ENCODE measurements at regions not wholly inside any gene's neighbourhood (a gene's known extent, or its start where the extent isn't known, plus 50 kb on each side); places are given as distances from the start of the nearest gene placed in this dataset.
"Not testable (repeated sequence)": the region's sequence is repeated elsewhere in the genome, so short reads cannot be mapped to it uniquely, and the experiment has no call there.

- H3K4me1 Mint-ChIP-seq, H3K9me3 Mint-ChIP-seq, H3K27ac Mint-ChIP-seq, H3K4me3 Mint-ChIP-seq, H3K36me3 Mint-ChIP-seq, DNase-seq, H3K27me3 Mint-ChIP-seq: not testable (repeated sequence)
- CTCF ChIA-PET: interaction anchor here (0.7 to 1.1 kb wide), 2 partner anchors 27 to 34 kb away, joined by 3 to 4 read pairs; no protein-coding TSS in a partner anchor
Observed at GRCh38 chr4:102397056-102397455, 51.8 kb upstream of the SLC39A8 start.

GRCh38 chr4:102399021-102399420, 53.7 kb upstream of the SLC39A8 start:
- Mint-ChIP-seq H3K27me3 (no peaks in the 10 kb centered on the region), H3K36me3 (no peaks in the 10 kb centered on the region), H3K4me1 (no peaks in the 10 kb centered on the region), H3K9me3 (no peaks in the 10 kb centered on the region), H3K27ac (no peak overlapping the region), H3K4me3 (no peak overlapping the region)
- CTCF ChIA-PET: no interaction called here
- no peak for DNase-seq

GRCh38 chr4:102400898-102401297, 55.6 kb upstream of the SLC39A8 start:
- Mint-ChIP-seq H3K4me1 (no peaks in the 10 kb centered on the region), H3K27ac (no peak overlapping the region), H3K9me3 (no peaks in the 10 kb centered on the region), H3K4me3 (no peak overlapping the region), H3K36me3 (no peaks in the 10 kb centered on the region), H3K27me3 (peaks cover 3% of the 10 kb centered on the region)
- CTCF ChIA-PET: no interaction called here
- DNase-seq: no peak

GRCh38 chr4:102402223-102402622, 56.9 kb upstream of the SLC39A8 start:
- H3K9me3 Mint-ChIP-seq: no peaks in the 10 kb centered on the region
- H3K4me1 Mint-ChIP-seq: no peaks in the 10 kb centered on the region
- peaks cover 3% of the 10 kb centered on the region for H3K27me3 Mint-ChIP-seq
- no peak overlapping the region for H3K4me3 Mint-ChIP-seq
- no peak overlapping the region for H3K27ac Mint-ChIP-seq
- DNase-seq: no peak
- no peaks in the 10 kb centered on the region for H3K36me3 Mint-ChIP-seq
- CTCF ChIA-PET: no interaction called here

GRCh38 chr4:102403116-102403515, 57.8 kb upstream of the SLC39A8 start:
- Mint-ChIP-seq H3K27ac (no peak overlapping the region), H3K4me1 (no peaks in the 10 kb centered on the region), H3K9me3 (no peaks in the 10 kb centered on the region), H3K27me3 (peaks cover 3% of the 10 kb centered on the region), H3K36me3 (no peaks in the 10 kb centered on the region), H3K4me3 (no peak overlapping the region)
- DNase-seq: no peak
- CTCF ChIA-PET: no interaction called here

GRCh38 chr4:102404431-102404969, 59.2 kb upstream of the SLC39A8 start:
- CTCF ChIA-PET: no interaction called here
- H3K4me3 Mint-ChIP-seq: no peak overlapping the region
- DNase-seq: no peak
- H3K27ac Mint-ChIP-seq: no peak overlapping the region
- H3K4me1 Mint-ChIP-seq: no peaks in the 10 kb centered on the region
- no peaks in the 10 kb centered on the region for H3K36me3 Mint-ChIP-seq
- H3K27me3 Mint-ChIP-seq: peaks cover 3% of the 10 kb centered on the region
- no peaks in the 10 kb centered on the region for H3K9me3 Mint-ChIP-seq

DNA sequence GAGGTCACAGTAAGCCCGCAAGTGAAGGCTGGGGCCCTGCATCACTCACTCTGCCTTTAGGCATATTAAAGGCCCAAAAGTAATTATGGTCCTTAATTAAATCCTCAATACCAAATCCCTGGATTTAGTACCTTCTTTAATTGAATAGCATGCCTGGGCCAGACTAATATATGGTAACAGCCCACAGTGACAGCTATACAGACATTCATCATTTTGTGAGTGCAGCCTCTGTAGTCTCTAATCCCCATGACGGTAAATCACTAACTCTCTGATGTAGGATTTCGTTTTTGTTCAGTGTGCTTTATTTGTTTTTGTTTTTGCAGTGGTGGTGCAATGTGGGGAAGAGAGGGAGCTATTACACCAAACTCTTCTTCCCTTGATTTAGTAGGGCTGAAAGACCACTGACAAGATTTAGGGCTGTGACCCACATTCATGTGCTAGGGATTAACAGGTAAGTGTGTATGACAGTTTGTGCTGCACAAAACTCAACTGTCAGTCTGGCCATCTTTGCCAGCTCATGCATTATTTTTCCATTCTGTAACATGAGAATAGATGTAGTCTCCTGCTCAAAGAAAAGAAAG, 60.6 kb upstream of the SLC39A8 start:
- Mint-ChIP-seq H3K36me3 (no peaks in the 10 kb centered on the region), H3K4me1 (no peaks in the 10 kb centered on the region), H3K27me3 (peaks cover 3% of the 10 kb centered on the region), H3K9me3 (peaks cover under 1% of the 10 kb centered on the region), H3K4me3 (no peak overlapping the region), H3K27ac (no peak overlapping the region)
- CTCF ChIA-PET: no interaction called here
- DNase-seq: no peak

GRCh38 chr4:102410884-102411283, 65.6 kb upstream of the SLC39A8 start:
- H3K4me1 Mint-ChIP-seq, H3K4me3 Mint-ChIP-seq, DNase-seq, CTCF ChIA-PET, H3K27ac Mint-ChIP-seq, H3K9me3 Mint-ChIP-seq, H3K36me3 Mint-ChIP-seq, H3K27me3 Mint-ChIP-seq: not testable (repeated sequence)

DNA sequence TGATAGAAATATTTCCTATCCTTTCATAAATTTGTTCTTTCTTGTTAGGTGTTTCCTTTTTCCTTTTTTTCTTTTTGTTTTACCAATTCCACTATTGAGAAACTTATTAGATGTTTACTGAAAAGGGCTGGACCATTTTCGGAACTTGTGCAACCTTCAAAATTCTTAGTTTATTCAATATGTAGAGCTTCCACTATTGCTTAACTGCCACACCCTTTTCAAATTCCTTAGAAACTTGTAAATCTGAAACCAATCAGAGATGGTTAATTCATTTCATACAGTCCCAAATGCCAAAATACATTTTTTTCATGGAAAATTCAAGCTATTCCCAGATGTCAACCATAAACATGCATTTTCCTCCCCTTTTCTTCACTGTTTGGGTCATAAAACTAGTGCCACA, 66.1 kb upstream of the SLC39A8 start:
- H3K4me3 Mint-ChIP-seq: no peak overlapping the region
- peaks cover 1% of the 10 kb centered on the region for H3K9me3 Mint-ChIP-seq
- no peaks in the 10 kb centered on the region for H3K36me3 Mint-ChIP-seq
- CTCF ChIA-PET: no interaction called here
- H3K4me1 Mint-ChIP-seq: no peaks in the 10 kb centered on the region
- no peak for DNase-seq
- H3K27me3 Mint-ChIP-seq: peaks cover 4% of the 10 kb centered on the region
- no peak overlapping the region for H3K27ac Mint-ChIP-seq

GRCh38 chr4:102416765-102417164, 71.5 kb upstream of the SLC39A8 start:
- CTCF ChIA-PET: interaction anchor here (1.0 kb wide), 1 partner anchor 15 kb away, joined by 3 read pairs; no protein-coding TSS in a partner anchor
- DNase-seq: no peak
- Mint-ChIP-seq H3K4me1 (no peaks in the 10 kb centered on the region), H3K4me3 (no peak overlapping the region), H3K27me3 (peaks cover 4% of the 10 kb centered on the region), H3K27ac (no peak overlapping the region), H3K9me3 (no peaks in the 10 kb centered on the region), H3K36me3 (no peaks in the 10 kb centered on the region)

DNA sequence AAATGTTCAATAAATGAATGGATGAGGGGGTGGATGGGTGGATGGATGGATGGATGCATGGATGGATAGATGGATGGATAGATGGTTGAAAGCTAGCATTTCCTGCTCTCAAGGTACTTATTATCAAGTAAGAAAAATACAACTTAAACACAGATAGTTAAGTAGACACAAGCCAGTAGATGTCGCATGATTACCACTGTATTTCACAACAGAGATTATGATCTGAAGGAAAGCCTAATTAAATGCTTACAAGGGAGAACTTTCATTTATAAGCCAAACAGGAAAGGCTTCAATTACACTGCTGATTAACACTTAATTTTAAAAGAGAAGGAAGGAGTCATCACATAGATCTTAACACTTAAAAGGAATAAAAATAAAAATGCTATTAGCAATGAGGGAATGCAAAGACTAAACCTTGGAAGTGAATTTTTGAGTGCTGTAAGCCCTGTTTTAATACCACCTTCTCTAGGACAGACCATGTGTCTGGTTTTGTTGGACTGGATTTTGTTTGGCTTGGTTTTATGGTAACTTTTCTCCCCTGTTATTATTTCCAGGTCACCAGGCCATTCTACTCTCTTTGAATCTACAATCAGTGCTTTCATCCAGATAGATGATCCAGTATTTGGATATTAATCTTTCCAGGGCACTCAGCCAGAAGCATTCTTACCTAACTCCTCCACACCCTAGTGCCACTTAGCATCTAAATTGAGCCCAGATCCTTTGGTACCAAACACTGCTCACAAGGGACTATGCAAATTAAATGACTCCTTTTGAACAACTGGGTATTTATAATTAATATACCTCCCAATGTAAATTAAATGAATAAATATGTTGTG, 75.5 kb upstream of the SLC39A8 start:
- DNase-seq: no peak
- H3K9me3 Mint-ChIP-seq: no peaks in the 10 kb centered on the region
- no peaks in the 10 kb centered on the region for H3K27me3 Mint-ChIP-seq
- H3K36me3 Mint-ChIP-seq: no peaks in the 10 kb centered on the region
- no peak overlapping the region for H3K4me3 Mint-ChIP-seq
- H3K4me1 Mint-ChIP-seq: peaks cover 10% of the 10 kb centered on the region
- H3K27ac Mint-ChIP-seq: no peak overlapping the region
- CTCF ChIA-PET: interaction anchor here (1.0 to 1.2 kb wide), 2 partner anchors 70 to 122 kb away, joined by 3 read pairs; no protein-coding TSS in a partner anchor

DNA sequence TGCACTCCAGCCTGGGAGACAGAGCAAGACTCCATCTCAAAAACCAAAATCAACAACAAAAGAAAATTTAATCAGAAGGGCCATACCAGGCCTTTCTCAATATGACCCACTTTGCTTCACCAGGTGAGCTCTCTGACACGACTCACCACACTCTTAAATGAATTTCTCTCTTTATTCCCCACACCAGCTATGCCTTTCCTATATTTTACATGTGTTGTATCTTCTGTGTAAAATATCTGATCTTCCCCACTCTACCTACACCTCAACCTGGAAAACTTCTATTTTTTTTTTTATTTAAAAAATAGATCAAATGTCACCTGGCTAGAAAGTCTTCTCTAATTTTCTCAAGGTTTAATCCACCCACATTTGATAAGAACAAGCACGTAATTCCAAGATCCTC, 77.6 kb upstream of the SLC39A8 start:
- Mint-ChIP-seq H3K36me3 (no peaks in the 10 kb centered on the region), H3K4me1 (peaks cover 10% of the 10 kb centered on the region), H3K27ac (no peak overlapping the region), H3K4me3 (no peak overlapping the region), H3K27me3 (peaks cover 4% of the 10 kb centered on the region), H3K9me3 (no peaks in the 10 kb centered on the region)
- DNase-seq: no peak
- CTCF ChIA-PET: no interaction called here

- CTCF ChIA-PET: interaction anchor here (1.1 kb wide), 1 partner anchor 77 kb away, joined by 3 read pairs; no protein-coding TSS in a partner anchor
- Mint-ChIP-seq H3K4me3 (no peak overlapping the region), H3K4me1 (peaks cover 10% of the 10 kb centered on the region), H3K27me3 (peaks cover 4% of the 10 kb centered on the region), H3K36me3 (no peaks in the 10 kb centered on the region), H3K9me3 (no peaks in the 10 kb centered on the region), H3K27ac (no peak overlapping the region)
- no peak for DNase-seq
Observed at GRCh38 chr4:102423375-102423774, 77.8 kb upstream of the NFKB1 start.

- DNase-seq: no peak
- H3K9me3 Mint-ChIP-seq: no peaks in the 10 kb centered on the region
- no peak overlapping the region for H3K27ac Mint-ChIP-seq
- H3K27me3 Mint-ChIP-seq: peaks cover 4% of the 10 kb centered on the region
- peaks cover 26% of the 10 kb centered on the region for H3K4me1 Mint-ChIP-seq
- peaks cover 7% of the 10 kb centered on the region for H3K36me3 Mint-ChIP-seq
- no peak overlapping the region for H3K4me3 Mint-ChIP-seq
- CTCF ChIA-PET: interaction anchor here (0.5 to 1.3 kb wide), 6 partner anchors 152 to 1229 kb away, joined by 3 read pairs; no protein-coding TSS in a partner anchor
Observed at GRCh38 chr4:102427371-102427998, 73.7 kb upstream of the NFKB1 start.

All from activated naive CD4-positive, alpha-beta T cell treated with anti-CD3 and anti-CD28 coated beads, Interleukin-2, amount 10 ng/mL, durations not matched to agents 7 days and 5 days (primary cell).